NT2/D1 (cell line): ENCODE measurements at regions not wholly inside any gene's neighbourhood (a gene's known extent, or its start where the extent isn't known, plus 50 kb on each side); places are given as distances from the start of the nearest gene placed in this dataset.

ENCODE experiments used
- DNase-seq: peaks from one replicate; pipeline ENCODE4 v3.0.0-alpha.2; 2011; ENCODE audit warnings: low read depth, low spot score
- H3K27me3 ChIP-seq: 2 replicates; pipeline ENCODE4 v1.6.0; 2011; ENCODE audit warnings: mild to moderate bottlenecking; ENCODE audit not compliant: insufficient read length, insufficient read depth
- H3K36me3 ChIP-seq: 2 replicates; pipeline ENCODE4 v1.6.1; 2011; ENCODE audit warnings: mild to moderate bottlenecking, low read length, mixed read lengths; ENCODE audit not compliant: insufficient read depth, insufficient read length
- H3K4me1 ChIP-seq: 2 replicates; pipeline ENCODE4 v1.5.1; 2011; ENCODE audit not compliant: insufficient read depth, insufficient read length
- H3K4me3 ChIP-seq: 2 replicates; pipeline ENCODE4 v1.5.1; 2011; ENCODE audit warnings: low read depth; ENCODE audit not compliant: insufficient read length
- H3K9ac ChIP-seq: 2 replicates; pipeline ENCODE4 v1.6.0; 2011; ENCODE audit warnings: low read depth; ENCODE audit not compliant: insufficient read length
- H3K9me3 ChIP-seq: 2 replicates; pipeline ENCODE4 v1.5.1; 2011; ENCODE audit warnings: mild to moderate bottlenecking, low read length; ENCODE audit not compliant: insufficient read depth
- SUZ12 ChIP-seq: IDR thresholded peaks from 2 replicates; pipeline ENCODE4 v1.6.1; 2011; ENCODE audit not compliant: insufficient read length, insufficient read depth; ENCODE audit errors: extremely low read depth
- YY1 ChIP-seq: IDR thresholded peaks from 2 replicates; pipeline ENCODE4 v1.6.1; 2011; ENCODE audit not compliant: insufficient read length, insufficient read depth
- ZNF274 ChIP-seq: IDR thresholded peaks from 2 replicates; pipeline ENCODE4 v1.6.1; 2011; ENCODE audit warnings: mild to moderate bottlenecking, low read depth, low read length

- Histone ChIP-seq H3K9me3 (no peaks in the 10 kb centered on the region; the same call in 1 of the 2 replicates), H3K4me3 (no peak overlapping the region), H3K27me3 (no peaks in the 10 kb centered on the region), H3K9ac (no peak overlapping the region), H3K4me1 (no peaks in the 10 kb centered on the region), H3K36me3 (no peaks in the 10 kb centered on the region)
- peak; percentile 11 for DNase-seq
- TF ChIP-seq ZNF274: no peak
- TF ChIP-seq YY1: no peak
- no peak for TF ChIP-seq SUZ12
Measured at GRCh38 chr7:52273685-52274610, 761.5 kb upstream of the POM121L12 start.

DNA sequence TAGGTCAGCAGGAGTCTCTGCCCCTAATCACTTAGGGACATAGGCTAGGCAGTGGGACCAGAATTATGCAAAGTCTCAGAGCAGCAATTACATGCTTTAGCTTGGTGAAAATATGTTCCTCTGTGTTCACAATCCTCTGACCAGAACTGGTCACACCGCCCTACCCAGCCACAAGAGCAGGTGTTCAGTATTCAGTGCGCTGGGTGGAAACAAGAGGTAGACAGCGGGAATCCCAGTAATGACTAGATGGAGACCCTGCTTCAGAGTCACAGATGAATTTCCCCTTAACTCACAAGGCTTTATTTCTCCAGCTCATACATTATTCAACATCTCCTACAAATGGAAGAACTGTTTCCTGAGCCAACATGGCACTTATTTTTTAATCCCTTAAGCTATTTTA, 763.7 kb upstream of the POM121L12 start:
- Histone ChIP-seq H3K36me3 (no peaks in the 10 kb centered on the region), H3K9me3 (no peaks in the 10 kb centered on the region; the same call in 1 of the 2 replicates), H3K9ac (no peak overlapping the region), H3K27me3 (no peaks in the 10 kb centered on the region), H3K4me1 (no peaks in the 10 kb centered on the region), H3K4me3 (no peak overlapping the region)
- TF ChIP-seq ZNF274 (no peak), YY1 (no peak), SUZ12 (no peak)
- DNase-seq: no peak

- Histone ChIP-seq H3K4me1 (no peaks in the 10 kb centered on the region), H3K9me3 (no peaks in the 10 kb centered on the region; the same call in 1 of the 2 replicates), H3K27me3 (no peaks in the 10 kb centered on the region), H3K36me3 (no peaks in the 10 kb centered on the region), H3K4me3 (no peak overlapping the region), H3K9ac (no peak overlapping the region)
- TF ChIP-seq SUZ12: no peak
- no peak for TF ChIP-seq ZNF274
- TF ChIP-seq YY1: no peak
- DNase-seq: no peak
Measured at GRCh38 chr7:52270301-52270700, 765.1 kb upstream of the POM121L12 start.

DNA sequence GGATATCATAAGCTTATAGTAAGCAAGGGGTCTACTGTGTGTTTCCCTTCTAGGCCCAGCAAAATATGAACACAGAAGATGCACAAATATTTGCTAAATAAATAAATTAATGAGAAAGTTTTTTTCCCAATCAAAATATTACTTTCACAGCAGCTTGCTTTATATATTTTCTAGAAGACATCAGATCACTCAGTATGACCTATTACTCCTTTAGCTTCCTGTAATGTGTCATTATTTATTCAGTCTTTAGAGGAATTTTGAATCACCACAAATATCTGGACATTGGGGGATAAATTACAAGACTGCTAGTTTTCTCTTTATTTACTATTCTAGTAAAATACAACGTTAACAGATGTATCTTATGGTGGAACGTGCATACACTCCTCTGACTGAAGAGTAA, 765.8 kb upstream of the POM121L12 start:
- H3K9me3 ChIP-seq: no peaks in the 10 kb centered on the region; the same call in 1 of the 2 replicates

DNA sequence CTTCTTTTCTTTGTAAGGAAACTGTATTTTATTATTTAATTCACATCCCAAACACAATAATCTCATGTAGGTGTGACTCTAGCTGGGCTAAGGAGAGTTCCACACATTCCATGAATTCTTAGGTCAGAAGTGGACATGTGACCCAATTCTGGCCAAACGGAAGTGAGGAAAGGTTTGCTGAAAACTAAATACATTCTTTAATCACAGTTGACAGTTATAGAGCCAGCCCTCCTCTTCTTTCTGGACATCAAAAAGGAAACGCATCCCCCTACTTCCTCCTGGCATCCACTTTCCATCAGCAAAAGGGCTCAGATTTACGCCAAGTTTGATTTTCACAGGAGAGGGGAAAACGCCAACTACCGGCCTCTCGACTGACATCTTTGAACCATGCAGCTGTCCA, 774.4 kb upstream of the POM121L12 start:
- no peak for DNase-seq
- Histone ChIP-seq H3K27me3 (no peaks in the 10 kb centered on the region), H3K4me1 (no peaks in the 10 kb centered on the region), H3K9ac (no peak overlapping the region), H3K4me3 (no peak overlapping the region), H3K9me3 (no peaks in the 10 kb centered on the region), H3K36me3 (no peaks in the 10 kb centered on the region)
- no peak for TF ChIP-seq YY1
- TF ChIP-seq ZNF274: no peak
- no peak for TF ChIP-seq SUZ12

More for the DNA sequence above, 765.8 kb upstream of the POM121L12 start:
- Histone ChIP-seq H3K36me3 (no peaks in the 10 kb centered on the region), H3K4me3 (no peak overlapping the region), H3K4me1 (no peaks in the 10 kb centered on the region), H3K27me3 (no peaks in the 10 kb centered on the region), H3K9ac (no peak overlapping the region)
- TF ChIP-seq ZNF274 (no peak), YY1 (no peak), SUZ12 (no peak)
- no peak for DNase-seq

DNA sequence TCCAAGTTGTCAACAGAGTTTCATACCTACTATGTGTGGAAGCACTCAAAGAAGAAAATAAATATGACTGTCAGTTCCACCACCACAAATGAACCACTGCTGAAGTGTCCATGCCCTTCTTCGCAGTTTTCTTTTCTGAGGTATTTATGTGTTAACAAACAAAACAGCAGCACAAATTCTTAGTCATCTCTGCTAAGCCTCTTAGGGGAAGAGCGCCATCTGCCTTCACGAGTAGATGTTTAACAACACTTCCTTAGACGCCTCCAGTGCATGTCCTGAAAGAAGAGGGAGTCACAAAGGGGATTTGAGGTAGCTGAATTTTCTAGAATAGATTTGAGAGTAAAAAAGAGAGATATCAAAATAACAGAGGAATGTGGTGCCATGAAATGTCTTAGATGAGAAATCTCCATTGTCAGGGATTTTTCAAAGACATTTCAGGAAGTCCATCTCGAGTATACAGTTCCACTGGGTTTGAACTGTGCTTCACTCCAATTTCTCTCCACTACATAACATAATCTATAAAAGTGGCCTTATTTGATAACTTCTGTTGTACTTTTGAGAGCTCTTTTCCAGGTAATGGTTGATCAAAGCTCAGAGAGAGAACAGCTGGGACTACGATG, 775.3 kb upstream of the POM121L12 start:
- no peak for TF ChIP-seq ZNF274
- no peak for TF ChIP-seq YY1
- no peak for TF ChIP-seq SUZ12
- no peaks in the 10 kb centered on the region for H3K4me1 ChIP-seq
- H3K27me3 ChIP-seq: no peaks in the 10 kb centered on the region
- no peak overlapping the region for H3K4me3 ChIP-seq
- no peak overlapping the region for H3K9ac ChIP-seq
- no peaks in the 10 kb centered on the region for H3K36me3 ChIP-seq
- peak; percentile 57 for DNase-seq
- H3K9me3 ChIP-seq: no peaks in the 10 kb centered on the region

DNA sequence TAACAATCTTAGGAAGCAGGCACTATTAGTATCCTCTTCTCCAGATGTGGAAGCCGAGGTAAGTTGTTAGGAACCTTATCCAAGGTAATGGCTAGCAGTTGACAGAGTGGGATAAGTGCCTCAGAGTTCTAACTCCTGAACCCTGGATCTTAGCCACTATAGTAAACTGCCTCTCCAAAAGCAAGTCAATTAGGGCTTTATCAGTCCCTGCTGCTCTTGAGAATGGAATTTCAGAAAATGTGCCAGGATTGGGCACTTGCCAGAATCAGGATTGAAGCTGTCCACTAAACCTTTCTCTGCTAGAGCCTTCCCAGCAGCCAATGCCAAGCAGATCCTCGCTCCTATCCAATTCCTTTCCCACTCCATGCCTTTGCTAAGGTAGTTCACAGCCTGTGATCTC, 777.5 kb upstream of the POM121L12 start:
- TF ChIP-seq ZNF274: no peak
- TF ChIP-seq SUZ12: no peak
- TF ChIP-seq YY1: no peak
- H3K27me3 ChIP-seq: no peaks in the 10 kb centered on the region
- no peak overlapping the region for H3K4me3 ChIP-seq
- no peak for DNase-seq
- no peak overlapping the region for H3K9ac ChIP-seq
- no peaks in the 10 kb centered on the region for H3K9me3 ChIP-seq
- no peaks in the 10 kb centered on the region for H3K4me1 ChIP-seq
- H3K36me3 ChIP-seq: no peaks in the 10 kb centered on the region
